Endodermal cell (in vitro differentiated cells): ENCODE measurements at regions not wholly inside any gene's neighbourhood (a gene's known extent, or its start where the extent isn't known, plus 50 kb on each side); places are given as distances from the start of the nearest gene placed in this dataset.

Source experiments
- DNase-seq: peaks from one replicate; pipeline ENCODE4 v3.0.0-alpha.2; 2017
- H3K27ac ChIP-seq: 2 replicates; pipeline ENCODE4 v1.5.1; 2013; ENCODE audit warnings: mild to moderate bottlenecking, low read depth, low read length, moderate library complexity
- H3K27me3 ChIP-seq: 2 replicates; pipeline ENCODE4 v1.6.1; 2013; ENCODE audit warnings: mild to moderate bottlenecking, low read length, moderate library complexity; ENCODE audit not compliant: insufficient read depth, control insufficient read depth, poor library complexity, severe bottlenecking
- H3K36me3 ChIP-seq: 2 replicates; pipeline ENCODE4 v1.7.0; 2013; ENCODE audit warnings: mild to moderate bottlenecking, low read length, moderate library complexity; ENCODE audit not compliant: control insufficient read depth, insufficient read depth
- H3K4me1 ChIP-seq: one replicate; pipeline ENCODE4 v1.7.0; 2013; ENCODE audit warnings: low read length; ENCODE audit not compliant: control insufficient read depth, insufficient read depth
- H3K4me3 ChIP-seq: 2 replicates; pipeline ENCODE4 v1.5.1; 2013; ENCODE audit warnings: mild to moderate bottlenecking, low read length, moderate library complexity
- H3K9ac ChIP-seq: 2 replicates; pipeline ENCODE4 v1.6.1; 2013; ENCODE audit warnings: mild to moderate bottlenecking, low read length, moderate library complexity; ENCODE audit not compliant: poor library complexity, severe bottlenecking; ENCODE audit errors: extremely low read depth
- H3K9me3 ChIP-seq: 2 replicates; pipeline ENCODE4 v1.6.1; 2013; ENCODE audit warnings: mild to moderate bottlenecking, low read length, moderate library complexity; ENCODE audit not compliant: control insufficient read depth
- H3K27ac Mint-ChIP-seq: 2 replicates; pipeline ENCODE4 v1.8.0; 2020; ENCODE audit warnings: mixed read lengths
- H3K27me3 Mint-ChIP-seq: 2 replicates; pipeline ENCODE4 v1.8.0; 2021; ENCODE audit warnings: mild to moderate bottlenecking, mixed read lengths; ENCODE audit not compliant: insufficient read depth
- H3K36me3 Mint-ChIP-seq: 2 replicates; pipeline ENCODE4 v1.8.0; 2020; ENCODE audit warnings: low read depth, mixed read lengths
- H3K4me1 Mint-ChIP-seq: 2 replicates; pipeline ENCODE4 v1.8.0; 2020; ENCODE audit warnings: mixed read lengths
- H3K4me3 Mint-ChIP-seq: 2 replicates; pipeline ENCODE4 v1.8.0; 2020; ENCODE audit warnings: mild to moderate bottlenecking, moderate library complexity, mixed read lengths
- H3K9me3 Mint-ChIP-seq: 2 replicates; pipeline ENCODE4 v1.8.0; 2020; ENCODE audit warnings: mild to moderate bottlenecking, mixed read lengths
- CTCF ChIP-seq: fragments of 200-600 bp; sonication (generic); conservative IDR thresholded peaks from 2 replicates; pipeline ENCODE4 v1.5.0; 2021; ENCODE audit warnings: antibody characterized with exemption, mild to moderate bottlenecking
- WGBS, 2 experiments: methylation state at CpG; one replicate each; pipeline versions ENCODE4 v1.1.5 to v1.1.7; 2013; ENCODE audit warnings: missing lambda C conversion rate in 2 of 2, mixed read lengths in 1 of 2; ENCODE audit not compliant: insufficient coverage in 1 of 2, insufficient read length in 1 of 2; 5-methylcytosine and 5-hydroxymethylcytosine counted together

GRCh38 chr1:14181191-14181795 lies 417.2 kb upstream of the KAZN start:
- Mint-ChIP-seq H3K9me3 (no peaks in the 10 kb centered on the region), H3K4me1 (peaks cover 3% of the 10 kb centered on the region), H3K4me3 (no peak overlapping the region), H3K27me3 (peaks cover 7% of the 10 kb centered on the region), H3K36me3 (no peaks in the 10 kb centered on the region), H3K27ac (no peak overlapping the region)
- WGBS, 2 experiments, result 62 to 80% methylated on average over 2 to 9 of the region's 9 CpGs
- H3K27me3 ChIP-seq, result peaks cover 13% of the 10 kb centered on the region
- H3K4me3 ChIP-seq, result no peak overlapping the region
- no peaks in the 10 kb centered on the region for H3K36me3 ChIP-seq
- TF ChIP-seq CTCF, result no peak
- H3K9me3 ChIP-seq, result no peaks in the 10 kb centered on the region
- H3K27ac ChIP-seq, result no peak overlapping the region
- DNase-seq, result no peak
- no peaks in the 10 kb centered on the region for H3K4me1 ChIP-seq
- H3K9ac ChIP-seq, result no peak overlapping the region

GRCh38 chr1:14182856-14183255 lies 415.6 kb upstream of the KAZN start:
- Histone ChIP-seq H3K27ac (no peak overlapping the region), H3K9me3 (no peaks in the 10 kb centered on the region), H3K4me1 (no peaks in the 10 kb centered on the region), H3K4me3 (no peak overlapping the region), H3K36me3 (no peaks in the 10 kb centered on the region), H3K27me3 (peaks cover 28% of the 10 kb centered on the region), H3K9ac (no peak overlapping the region)
- WGBS, 2 experiments, result 93 to 97% methylated on average over 4 to 5 of the region's 5 CpGs
- Mint-ChIP-seq H3K27me3 (peaks cover 8% of the 10 kb centered on the region), H3K4me1 (peaks cover 3% of the 10 kb centered on the region), H3K36me3 (no peaks in the 10 kb centered on the region), H3K4me3 (no peak overlapping the region), H3K27ac (no peak overlapping the region), H3K9me3 (no peaks in the 10 kb centered on the region)
- no peak for TF ChIP-seq CTCF
- DNase-seq, result no peak

GRCh38 chr1:14183329-14183728 lies 415.2 kb upstream of the KAZN start:
- no peaks in the 10 kb centered on the region for H3K36me3 ChIP-seq
- no peak overlapping the region for H3K27ac Mint-ChIP-seq
- 86 to 88% methylated on average over 10 to 11 of the region's 11 CpGs for WGBS, 2 experiments
- peaks cover 11% of the 10 kb centered on the region for H3K27me3 Mint-ChIP-seq
- H3K36me3 Mint-ChIP-seq, result no peaks in the 10 kb centered on the region
- H3K4me1 Mint-ChIP-seq, result peaks cover 3% of the 10 kb centered on the region
- no peaks in the 10 kb centered on the region for H3K9me3 ChIP-seq
- H3K27me3 ChIP-seq, result peaks cover 33% of the 10 kb centered on the region
- H3K27ac ChIP-seq, result peak overlapping the region; percentile 38
- H3K9me3 Mint-ChIP-seq, result no peaks in the 10 kb centered on the region
- no peak overlapping the region for H3K9ac ChIP-seq
- H3K4me3 Mint-ChIP-seq, result no peak overlapping the region
- no peak for TF ChIP-seq CTCF
- DNase-seq, result no peak
- H3K4me1 ChIP-seq, result no peaks in the 10 kb centered on the region
- no peak overlapping the region for H3K4me3 ChIP-seq
